ENCODE measurements at regions not wholly inside any gene's neighbourhood (a gene's known extent, or its start where the extent isn't known, plus 50 kb on each side); places are given as distances from the start of the nearest gene placed in this dataset.

GRCh38 chr6:50925548-50925947 is 106.9 kb downstream of the TFAP2B start:
- no peak for TF ChIP-seq CTCF (IDR thresholded peaks at IDR 0.05; ENCODE audit: insufficient read depth, low read depth, low read length)
- TF ChIP-seq EZH2 (IDR thresholded peaks at IDR 0.05; ENCODE audit: insufficient read depth, low read length), result no peak
